Heart right ventricle (tissue), 16 donors: ENCODE measurements at regions not wholly inside any gene's neighbourhood (a gene's known extent, or its start where the extent isn't known, plus 50 kb on each side); places are given as distances from the start of the nearest gene placed in this dataset.
A peak's percentile ranks its signal among the peaks of the same experiment; 100 is the strongest.
"Not testable (repeated sequence)": the region's sequence is repeated elsewhere in the genome, so short reads cannot be mapped to it uniquely, and the experiment has no call there.

Source experiments
- ATAC-seq, 8 donors: fragments of 200-7000 bp; cut with Tn5 transposase; one replicate each; pipeline ENCODE4 v1.9.1; 2020; ENCODE audit warnings: mild to moderate bottlenecking in 8 of 8, moderate library complexity in 8 of 8, moderate number of reproducible peaks in 1 of 8
- DNase-seq, 2 donors: peaks; one replicate each; pipeline ENCODE4 v3.0.0-alpha.2; 2020
- H3K27ac ChIP-seq, 10 donors: fragments of 200-600 bp; sonication (generic) in 2 of 10; one replicate each; pipeline versions ENCODE4 v1.5.0 to v1.8.0; 2020 to 2022; ENCODE audit warnings: mild to moderate bottlenecking in 3 of 10
- H3K27me3 ChIP-seq, 7 donors: fragments of 200-600 bp; one replicate each; pipeline ENCODE4 v1.8.0; 2021 to 2022; ENCODE audit warnings: mild to moderate bottlenecking in 2 of 7
- H3K36me3 ChIP-seq, 9 donors: fragments of 200-600 bp; sonication (generic) in 1 of 9; one replicate each; pipeline versions ENCODE4 v1.5.0 to v1.8.0; 2020 to 2022; ENCODE audit warnings: mild to moderate bottlenecking in 2 of 9
- H3K4me1 ChIP-seq, 9 donors: fragments of 200-600 bp; sonication (generic) in 1 of 9; one replicate each; pipeline versions ENCODE4 v1.5.0 to v1.8.0; 2020 to 2022; ENCODE audit warnings: mild to moderate bottlenecking in 4 of 9
- H3K4me3 ChIP-seq, 10 donors: fragments of 200-600 bp; sonication (generic) in 2 of 10; one replicate each; pipeline versions ENCODE4 v1.5.0 to v1.8.0; 2020 to 2022; ENCODE audit warnings: mild to moderate bottlenecking in 7 of 10, moderate library complexity in 2 of 10
- H3K9me3 ChIP-seq, 11 donors: fragments of 200-600 bp in 10 of 11; sonication (generic) in 2 of 11; one replicate each; pipeline versions ENCODE4 v1.5.0 to v1.8.0; 2013 to 2022; ENCODE audit warnings: mild to moderate bottlenecking in 2 of 11, control low read depth in 1 of 11, moderate library complexity in 1 of 11
- CTCF ChIP-seq, 9 donors: fragments of 200-600 bp; sonication (generic) in 2 of 9; IDR thresholded peaks; one replicate each; pipeline versions ENCODE4 v1.5.0 to v1.8.0; 2021 to 2022; ENCODE audit warnings: antibody characterized with exemption in 9 of 9, mild to moderate bottlenecking in 5 of 9, moderate library complexity in 1 of 9
- WGBS, 2 donors: extraction: QIAGEN DNeasy Blood & Tissue Kit; methylation state at CpG; one replicate each; pipeline ENCODE4 v1.1.7; 2013; ENCODE audit warnings: inconsistent platforms in 1 of 2; 5-methylcytosine and 5-hydroxymethylcytosine counted together
- intact Hi-C, 10 donors: fragments of 100-400 bp; cut with DNase I; formaldehyde crosslinking; loops; one replicate each; pipeline versions ENCODE4 v1.11.1 to v1.14.2; 2022
- donor health status: Arrhythmogenic right ventricular cardiomyopathy.
- donor health status: ischemic (EF 13 %, LVEDD 7.1; RV severe dilation, severe dysfunction).
- donor health status: healthy with polysubstance abuse.
- donor health status: DM: no; HTN: yes; CAD: no.
- donor health status: DM: no; HTN: no; CAD: no.
- donor health status: ischemic (EF 25% LVEDD 6.9; RV normal size, moderate dysfunction).
- donor health status: ischemic (EF 25% LVEDD 5.7; RV mildly dilated, moderate dysfunction).
- donor health status: healthy.
- donor health status: DM: yes; HTN: yes; CAD: no.
- donor health status: Ischemic cardiomyopathy.
- donor health status: ischemic (EF 35%, LVEDD 5.7; RV mildly dilated, moderate dysfunction).
- donor health status: nonischemic (EF 11% LVEDD 7.7; RV severe dilation, severe dysfunction).
- donor health status: DM: yes; HTN: yes; CAD: no.
- donor health status: PGD.
- donor health status: ischemic (EF 29% LVEDD 5.4; RV normal size, mild dysfunction).
- donor health status: nonischemic (EF 23%, LVEDD 6.1; RV moderate dilation, normal function).

GRCh38 chr2:242060212-242060835 is 190.8 kb downstream of the RTP5 start:
- no peak for TF ChIP-seq CTCF (IDR thresholded peaks at IDR 0.05)
- WGBS, 2 donors: 52 to 58% methylated on average over 4 of the region's 4 CpGs
- ATAC-seq (no peak), DNase-seq (no peak)
- Histone ChIP-seq H3K27me3 (peaks cover 0 to 21% (median 8%) of the 10 kb centered on the region in 7 donors), H3K27ac (no peak overlapping the region), H3K4me3 (no peak overlapping the region), H3K36me3 (no peaks in the 10 kb centered on the region), H3K4me1 (no peaks in the 10 kb centered on the region), H3K9me3 (peaks cover 0 to 8% (median 0%) of the 10 kb centered on the region in 11 donors)
- intact Hi-C loops: no loop called here

GRCh38 chr2:242061930-242062329 is 192.4 kb downstream of the RTP5 start:
- H3K36me3 ChIP-seq, H3K27ac ChIP-seq, H3K4me1 ChIP-seq, intact Hi-C loops, H3K9me3 ChIP-seq, DNase-seq, H3K4me3 ChIP-seq, ATAC-seq: not testable (repeated sequence)
- WGBS, 2 donors: 93 to 94% methylated on average over 17 of the region's 17 CpGs
- peaks cover 0 to 20% (median under 1%) of the 10 kb centered on the region in 7 donors for H3K27me3 ChIP-seq

- Histone ChIP-seq H3K27me3 (peaks cover 0 to 14% (median 4%) of the 10 kb centered on the region in 7 donors), H3K27ac (no peak overlapping the region), H3K4me1 (no peaks in the 10 kb centered on the region), H3K36me3 (no peaks in the 10 kb centered on the region), H3K4me3 (no peak overlapping the region), H3K9me3 (peaks cover 0 to 8% (median 0%) of the 10 kb centered on the region in 11 donors)
- DNase-seq (no peak), ATAC-seq (no peak)
- WGBS, 2 donors: 45 to 49% methylated on average over 2 of the region's 2 CpGs
- TF ChIP-seq CTCF (IDR thresholded peaks at IDR 0.05): no peak
- intact Hi-C loops: no loop called here
Observed at GRCh38 chr2:242063436-242063835, 193.9 kb downstream of the RTP5 start.

- Histone ChIP-seq H3K4me3 (no peak overlapping the region), H3K36me3 (no peaks in the 10 kb centered on the region), H3K27me3 (peaks cover 0 to 18% (median 4%) of the 10 kb centered on the region in 7 donors), H3K27ac (no peak overlapping the region), H3K9me3 (peaks cover 0 to 8% (median 0%) of the 10 kb centered on the region in 11 donors), H3K4me1 (no peaks in the 10 kb centered on the region)
- TF ChIP-seq CTCF (IDR thresholded peaks at IDR 0.05): no peak
- 81 to 85% methylated on average over 7 of the region's 7 CpGs for WGBS, 2 donors
- no peak for DNase-seq
- intact Hi-C loops: no loop called here
- peak in 1 of 8 donors; percentile 55 for ATAC-seq
Observed at GRCh38 chr2:242063850-242064249, 194.3 kb downstream of the RTP5 start.
